AG10803 (cell line): ENCODE measurements at regions not wholly inside any gene's neighbourhood (a gene's known extent, or its start where the extent isn't known, plus 50 kb on each side); places are given as distances from the start of the nearest gene placed in this dataset.
A peak's percentile ranks its signal among the peaks of the same experiment; 100 is the strongest.

ENCODE experiments used
- DNase-seq: peaks from one replicate; pipeline ENCODE4 v3.0.0; 2010; ENCODE audit warnings: low read depth
- H3K4me3 ChIP-seq: 2 replicates; pipeline ENCODE4 v1.5.1; 2011; ENCODE audit warnings: mild to moderate bottlenecking, low read length, control low read depth
- CTCF ChIP-seq: conservative IDR thresholded peaks from 2 replicates; pipeline ENCODE4 v1.5.1; 2011; ENCODE audit warnings: mild to moderate bottlenecking, low read length, control low read depth, inconsistent platforms

- H3K4me3 ChIP-seq: no peak overlapping the region
- no peak for DNase-seq
- no peak for TF ChIP-seq CTCF
These were observed 169.1 kb downstream of the GUCY2F start for GRCh38 chrX:109312757-109313156.

GRCh38 chrX:109310031-109310430, 171.9 kb downstream of the GUCY2F start:
- no peak for TF ChIP-seq CTCF
- DNase-seq: no peak
- no peak overlapping the region for H3K4me3 ChIP-seq

- no peak for DNase-seq
- no peak overlapping the region for H3K4me3 ChIP-seq
- TF ChIP-seq CTCF: no peak
These were observed 180.7 kb downstream of the GUCY2F start for GRCh38 chrX:109301177-109301576.

GRCh38 chrX:109300415-109300814, 181.5 kb downstream of the GUCY2F start:
- no peak overlapping the region for H3K4me3 ChIP-seq
- no peak for TF ChIP-seq CTCF
- DNase-seq: no peak

- no peak overlapping the region for H3K4me3 ChIP-seq
- TF ChIP-seq CTCF: no peak
- peak; percentile 0 for DNase-seq
These were observed 182.8 kb downstream of the GUCY2F start for GRCh38 chrX:109299091-109299490.

- TF ChIP-seq CTCF: no peak
- H3K4me3 ChIP-seq: no peak overlapping the region
- peak; percentile 0 for DNase-seq
These were observed 187.6 kb downstream of the GUCY2F start for GRCh38 chrX:109294097-109294814.

- TF ChIP-seq CTCF: no peak
- DNase-seq: no peak
These were observed 198.0 kb downstream of the GUCY2F start for GRCh38 chrX:109283870-109284269.

More at GRCh38 chrX:109283870-109284269, 198.0 kb downstream of the GUCY2F start:
- no peak overlapping the region for H3K4me3 ChIP-seq
